DND-41 (cell line): ENCODE measurements at regions not wholly inside any gene's neighbourhood (a gene's known extent, or its start where the extent isn't known, plus 50 kb on each side); places are given as distances from the start of the nearest gene placed in this dataset.
A peak's percentile ranks its signal among the peaks of the same experiment; 100 is the strongest.

Experiments
- ATAC-seq: fragments of 200-7000 bp; cut with Tn5 transposase; 3 replicates; pipeline ENCODE4 v1.9.1; 2021; ENCODE audit warnings: low read depth; ENCODE audit not compliant: insufficient read depth
- DNase-seq: peaks from one replicate; pipeline ENCODE4 v3.0.0-alpha.2; 2020
- H2AFZ ChIP-seq: 2 replicates; pipeline ENCODE4 v1.6.0; 2012; ENCODE audit warnings: low read depth, low read length
- H3K27ac ChIP-seq: 2 replicates; pipeline ENCODE4 v1.5.1; 2012; ENCODE audit warnings: low read length, inconsistent platforms
- H3K27me3 ChIP-seq: fragments of 200-600 bp; sonication (generic); 2 replicates; pipeline ENCODE4 v1.6.0; 2012; ENCODE audit warnings: low read length, mild to moderate bottlenecking, inconsistent platforms; ENCODE audit not compliant: insufficient read depth, poor library complexity
- H3K36me3 ChIP-seq: 2 replicates; pipeline ENCODE4 v1.5.1; 2012; ENCODE audit warnings: low read length, inconsistent platforms; ENCODE audit not compliant: insufficient read depth
- H3K4me1 ChIP-seq: 2 replicates; pipeline ENCODE4 v1.5.1; 2012; ENCODE audit warnings: mild to moderate bottlenecking, low read length; ENCODE audit not compliant: insufficient read depth
- H3K4me2 ChIP-seq: 2 replicates; pipeline ENCODE4 v1.6.0; 2012; ENCODE audit warnings: mild to moderate bottlenecking, moderate library complexity, low read length, inconsistent platforms; ENCODE audit not compliant: insufficient read depth
- H3K4me3 ChIP-seq, 2 experiments: fragments of 200-600 bp in 1 of 2; shearing (Covaris generic) in 1 of 2; 2 replicates each; pipeline ENCODE4 v1.5.1; 2012 to 2016; ENCODE audit warnings: inconsistent platforms in 2 of 2, low read length in 2 of 2, mild to moderate bottlenecking in 2 of 2, low read depth in 1 of 2, moderate library complexity in 1 of 2
- H3K79me2 ChIP-seq: 2 replicates; pipeline ENCODE4 v1.6.0; 2012; ENCODE audit warnings: low read length, inconsistent platforms; ENCODE audit not compliant: insufficient read depth
- H3K9ac ChIP-seq: 2 replicates; pipeline ENCODE4 v1.6.0; 2012; ENCODE audit warnings: low read depth, mild to moderate bottlenecking, inconsistent platforms, low read length, moderate library complexity
- H3K9me3 ChIP-seq: 2 replicates; pipeline ENCODE4 v1.5.1; 2012; ENCODE audit warnings: low read length, moderate library complexity, mild to moderate bottlenecking, inconsistent platforms; ENCODE audit not compliant: insufficient read depth, severe bottlenecking
- H4K20me1 ChIP-seq: 2 replicates; pipeline ENCODE4 v1.6.0; 2012; ENCODE audit warnings: low read length; ENCODE audit not compliant: insufficient read depth
- EZH2 ChIP-seq: IDR thresholded peaks from 3 replicates; pipeline ENCODE4 v1.6.1; 2012; ENCODE audit warnings: borderline replicate concordance, low read depth, mild to moderate bottlenecking, moderate library complexity, low read length, inconsistent platforms; ENCODE audit not compliant: severe bottlenecking
- TF ChIP-seq, protein P1 (sequence below): IDR thresholded peaks from 2 replicates; pipeline ENCODE4 v1.5.1; 2012; ENCODE audit warnings: borderline replicate concordance, low read length, moderate library complexity, mild to moderate bottlenecking; ENCODE audit not compliant: poor library complexity, severe bottlenecking; ENCODE audit errors: extremely low read depth

DNA sequence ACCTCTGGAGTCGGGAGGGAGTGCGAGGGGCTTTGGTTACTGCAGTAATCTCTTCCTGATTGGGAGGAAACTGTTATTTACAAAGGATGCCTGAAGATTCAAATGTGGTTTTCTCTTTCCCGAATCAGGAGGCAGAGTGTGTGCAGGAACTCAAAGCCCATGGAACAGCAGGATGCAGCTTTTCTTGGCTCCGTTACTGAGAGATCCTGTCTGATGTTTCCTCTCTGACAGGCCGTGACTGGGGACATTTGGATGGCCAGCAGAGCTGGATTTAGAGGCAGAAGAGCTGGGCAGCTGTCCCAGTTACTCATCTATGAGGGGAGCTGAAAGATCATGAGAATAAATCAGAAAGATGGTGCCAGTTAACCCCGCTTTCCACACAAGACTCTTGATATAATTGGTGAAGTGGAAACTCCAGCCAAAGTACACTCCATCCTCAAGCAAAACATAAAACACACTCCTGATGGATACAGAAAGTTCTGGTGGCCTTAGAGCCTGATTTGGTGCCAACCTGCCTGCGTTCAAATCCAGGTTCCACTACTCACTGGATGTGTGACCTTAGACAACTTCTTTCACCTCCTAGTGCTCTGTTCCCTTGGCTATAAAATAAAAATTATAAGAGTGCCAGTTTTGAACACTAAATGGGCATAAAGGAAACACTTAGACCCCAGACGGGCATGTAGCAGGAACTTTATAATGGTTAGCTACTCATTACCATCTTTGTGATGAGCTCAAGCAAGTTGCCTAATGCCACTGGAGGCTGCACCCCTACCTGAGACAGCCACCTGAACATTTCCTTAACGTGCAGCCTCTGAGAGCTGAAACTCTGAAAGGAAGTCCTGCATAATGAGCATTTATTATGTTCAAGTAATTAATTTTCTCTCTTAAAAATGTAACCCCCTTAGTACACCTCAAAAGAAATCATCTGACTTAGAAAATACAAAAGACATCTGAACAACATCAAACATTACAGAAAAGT lies 349.0 kb upstream of the GATB start:
- H3K4me1 ChIP-seq: peaks cover 20% of the 10 kb centered on the region
- H3K9me3 ChIP-seq: no peaks in the 10 kb centered on the region
- no peak for TF ChIP-seq EZH2
- TF ChIP-seq, protein P1, sequence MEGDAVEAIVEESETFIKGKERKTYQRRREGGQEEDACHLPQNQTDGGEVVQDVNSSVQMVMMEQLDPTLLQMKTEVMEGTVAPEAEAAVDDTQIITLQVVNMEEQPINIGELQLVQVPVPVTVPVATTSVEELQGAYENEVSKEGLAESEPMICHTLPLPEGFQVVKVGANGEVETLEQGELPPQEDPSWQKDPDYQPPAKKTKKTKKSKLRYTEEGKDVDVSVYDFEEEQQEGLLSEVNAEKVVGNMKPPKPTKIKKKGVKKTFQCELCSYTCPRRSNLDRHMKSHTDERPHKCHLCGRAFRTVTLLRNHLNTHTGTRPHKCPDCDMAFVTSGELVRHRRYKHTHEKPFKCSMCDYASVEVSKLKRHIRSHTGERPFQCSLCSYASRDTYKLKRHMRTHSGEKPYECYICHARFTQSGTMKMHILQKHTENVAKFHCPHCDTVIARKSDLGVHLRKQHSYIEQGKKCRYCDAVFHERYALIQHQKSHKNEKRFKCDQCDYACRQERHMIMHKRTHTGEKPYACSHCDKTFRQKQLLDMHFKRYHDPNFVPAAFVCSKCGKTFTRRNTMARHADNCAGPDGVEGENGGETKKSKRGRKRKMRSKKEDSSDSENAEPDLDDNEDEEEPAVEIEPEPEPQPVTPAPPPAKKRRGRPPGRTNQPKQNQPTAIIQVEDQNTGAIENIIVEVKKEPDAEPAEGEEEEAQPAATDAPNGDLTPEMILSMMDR: no peak
- H3K4me3 ChIP-seq: no peak overlapping the region
- ATAC-seq (no peak), DNase-seq (no peak)
- peak overlapping the region; percentile 11; the same call in 1 of the 2 replicates for H2AFZ ChIP-seq
- H3K4me2 ChIP-seq: no peak overlapping the region
- H3K27ac ChIP-seq: no peak overlapping the region
- H4K20me1 ChIP-seq: no peaks in the 10 kb centered on the region
- no peaks in the 10 kb centered on the region for H3K27me3 ChIP-seq
- H3K36me3 ChIP-seq: no peaks in the 10 kb centered on the region
- no peak overlapping the region for H3K9ac ChIP-seq
- no peaks in the 10 kb centered on the region for H3K79me2 ChIP-seq

DNA sequence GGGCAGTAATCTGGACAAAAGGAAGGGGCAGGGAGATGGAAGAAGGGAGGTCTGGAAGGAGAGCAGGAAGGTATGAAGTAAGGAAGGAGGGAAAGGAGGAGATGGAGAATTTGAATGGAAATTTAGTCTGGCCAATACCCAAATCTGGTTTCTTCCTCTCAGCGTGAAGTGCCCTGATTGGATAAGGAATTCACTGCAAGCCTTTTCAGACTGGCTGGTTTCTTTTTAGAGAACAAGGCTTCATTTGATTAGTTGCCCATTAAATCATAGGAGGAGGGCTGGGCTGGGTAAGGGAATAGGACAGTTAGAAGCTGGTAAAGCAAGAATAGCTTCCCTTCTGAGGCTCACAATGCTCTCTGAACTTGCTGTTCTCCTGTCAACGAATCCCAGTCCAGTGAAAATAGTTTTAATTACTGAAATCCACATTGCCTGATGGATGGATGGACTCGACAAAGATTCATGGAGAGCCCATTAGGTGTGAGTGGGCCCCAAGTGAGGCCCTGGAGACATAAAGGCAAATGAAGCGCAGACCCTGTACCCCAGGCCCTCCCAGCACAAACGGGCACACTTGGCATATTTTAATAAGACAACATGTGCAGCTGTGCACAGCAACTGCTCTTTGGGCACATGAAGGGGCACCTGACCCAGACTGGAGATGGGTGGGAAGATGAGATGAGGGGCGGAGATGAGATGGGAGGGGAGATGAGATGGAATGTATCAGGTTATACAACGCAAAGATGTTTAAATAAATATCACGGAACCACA lies 347.1 kb upstream of the GATB start:
- H3K4me2 ChIP-seq: no peak overlapping the region
- H4K20me1 ChIP-seq: no peaks in the 10 kb centered on the region
- H3K79me2 ChIP-seq: no peaks in the 10 kb centered on the region
- DNase-seq (no peak), ATAC-seq (no peak)
- H3K36me3 ChIP-seq: no peaks in the 10 kb centered on the region
- no peak overlapping the region for H3K4me3 ChIP-seq
- TF ChIP-seq, protein P1: no peak
- no peak for TF ChIP-seq EZH2
- H3K27me3 ChIP-seq: no peaks in the 10 kb centered on the region
- peaks cover 20% of the 10 kb centered on the region for H3K4me1 ChIP-seq
- no peaks in the 10 kb centered on the region for H3K9me3 ChIP-seq
- no peak overlapping the region for H3K9ac ChIP-seq
- no peak overlapping the region for H3K27ac ChIP-seq
- H2AFZ ChIP-seq: no peak overlapping the region

DNA sequence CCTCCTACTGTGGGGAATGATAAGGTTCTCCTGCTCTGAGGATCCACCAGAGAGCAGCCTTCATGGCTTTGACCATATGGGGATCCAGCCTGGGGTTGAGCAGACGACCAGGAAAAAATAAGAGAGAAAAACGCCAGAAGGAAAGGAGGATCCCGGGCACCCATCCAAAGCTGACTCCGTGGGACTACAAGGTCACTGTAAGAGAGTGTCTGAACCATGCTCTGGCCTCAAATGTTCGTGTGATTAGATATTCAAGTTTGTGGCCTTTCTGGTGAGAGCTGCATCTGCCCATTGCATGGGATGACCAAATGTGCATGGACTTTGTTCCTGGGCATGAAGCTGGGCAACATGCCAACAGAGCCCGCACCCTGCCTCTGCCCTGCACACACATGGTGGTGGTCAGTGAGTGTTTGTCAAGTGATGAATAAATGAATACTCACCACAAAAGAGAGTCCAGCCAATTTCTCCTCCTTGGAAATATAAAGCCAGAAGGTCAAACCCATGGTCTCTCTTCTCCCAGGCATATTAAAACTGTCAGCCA lies 346.0 kb upstream of the GATB start:
- Histone ChIP-seq H3K79me2 (no peaks in the 10 kb centered on the region), H3K27ac (0 out of 2 replicates have a peak overlapping the region, but pooled peaks have one; percentile 34), H2AFZ (no peak overlapping the region), H3K36me3 (no peaks in the 10 kb centered on the region), H3K4me3 (no peak overlapping the region), H4K20me1 (no peaks in the 10 kb centered on the region), H3K9me3 (no peaks in the 10 kb centered on the region), H3K4me2 (no peak overlapping the region), H3K4me1 (peaks cover 30% of the 10 kb centered on the region), H3K27me3 (no peaks in the 10 kb centered on the region), H3K9ac (no peak overlapping the region)
- ATAC-seq (no peak), DNase-seq (no peak)
- TF ChIP-seq, protein P1: no peak
- TF ChIP-seq EZH2: no peak
